OCI-LY3 (cell line): ENCODE measurements at regions not wholly inside any gene's neighbourhood (a gene's known extent, or its start where the extent isn't known, plus 50 kb on each side); places are given as distances from the start of the nearest gene placed in this dataset.
A peak's percentile ranks its signal among the peaks of the same experiment; 100 is the strongest.

ENCODE experiments used
- CTCF ChIP-seq: fragments of 200-600, 300-600 bp; sonication (generic); IDR thresholded peaks from 2 replicates; pipeline ENCODE4 v1.5.1; 2014; ENCODE audit warnings: antibody characterized with exemption, low read length, low read depth
- EZH2phosphoT487 ChIP-seq: fragments of 200-600 bp; shearing (Covaris generic); IDR thresholded peaks from 2 replicates; pipeline ENCODE4 v1.6.1; 2018; ENCODE audit warnings: antibody characterized with exemption, mixed run types, low read depth

DNA sequence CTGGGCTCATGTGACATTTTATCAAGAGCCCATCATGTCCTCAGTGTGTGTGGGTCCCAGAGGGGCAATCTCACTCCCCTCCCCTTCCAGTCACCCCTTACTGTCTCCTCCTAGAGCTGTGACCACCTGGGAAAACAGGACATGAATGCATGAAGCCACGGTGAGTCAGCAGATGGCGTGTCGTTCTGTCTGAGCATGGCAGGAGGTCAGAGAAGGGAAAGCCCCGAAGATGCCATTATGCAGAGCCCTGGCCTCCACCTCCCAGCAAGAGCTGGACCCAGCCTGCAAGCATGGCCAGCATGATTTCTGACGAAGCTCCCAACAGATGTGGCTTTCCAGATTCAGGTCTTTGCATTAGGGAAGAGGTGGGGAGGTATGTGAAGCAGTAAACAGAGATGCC lies 118.5 kb downstream of the TLE3 start:
- peak; percentile 91 for TF ChIP-seq CTCF
- TF ChIP-seq EZH2phosphoT487, result no peak
